Thoracic aorta (tissue), 2 donors: ENCODE measurements at regions not wholly inside any gene's neighbourhood (a gene's known extent, or its start where the extent isn't known, plus 50 kb on each side); places are given as distances from the start of the nearest gene placed in this dataset.

Experiments used
- ATAC-seq: fragments of 150-250 bp; one replicate; pipeline ENCODE4 v1.8.0; 2017; ENCODE audit warnings: low read depth; ENCODE audit not compliant: insufficient number of reproducible peaks, low FRiP score
- DNase-seq: peaks from one replicate; pipeline ENCODE4 v3.0.0-alpha.2; 2020; ENCODE audit warnings: low spot score
- H3K27ac ChIP-seq, 2 donors: fragments of 200-600 bp; sonication (generic); 1 replicate in 1 of 2; 2 replicates in 1 of 2; pipeline ENCODE4 v1.5.1; 2016; ENCODE audit warnings: mild to moderate bottlenecking in 2 of 2, moderate library complexity in 2 of 2
- H3K27me3 ChIP-seq: fragments of 200-600 bp; sonication (generic); replicated peaks from 2 replicates; pipeline ENCODE4 v1.6.0; 2016; ENCODE audit warnings: mild to moderate bottlenecking; ENCODE audit not compliant: insufficient read depth
- H3K36me3 ChIP-seq: fragments of 200-600 bp; sonication (generic); one replicate; pipeline ENCODE4 v1.5.1; 2016
- H3K4me1 ChIP-seq, 2 donors: fragments of 200-600 bp; sonication (generic); 1 replicate in 1 of 2; 2 replicates in 1 of 2; pipeline versions ENCODE4 v1.5.1 to v1.6.0; 2016; ENCODE audit warnings: low read depth in 2 of 2, mild to moderate bottlenecking in 1 of 2; ENCODE audit not compliant: control insufficient read depth in 1 of 2
- H3K4me3 ChIP-seq: fragments of 200-600 bp; sonication (generic); 2 replicates; pipeline ENCODE4 v1.5.1; 2016; ENCODE audit warnings: mild to moderate bottlenecking
- H3K9me3 ChIP-seq: fragments of 200-600 bp; sonication (generic); 2 replicates; pipeline ENCODE4 v1.5.1; 2016
- TF ChIP-seq, protein P1 (sequence below): fragments of 200-600 bp; sonication (generic); IDR thresholded peaks from one replicate; pipeline ENCODE4 v1.5.1; 2019; ENCODE audit warnings: antibody characterized with exemption

DNA sequence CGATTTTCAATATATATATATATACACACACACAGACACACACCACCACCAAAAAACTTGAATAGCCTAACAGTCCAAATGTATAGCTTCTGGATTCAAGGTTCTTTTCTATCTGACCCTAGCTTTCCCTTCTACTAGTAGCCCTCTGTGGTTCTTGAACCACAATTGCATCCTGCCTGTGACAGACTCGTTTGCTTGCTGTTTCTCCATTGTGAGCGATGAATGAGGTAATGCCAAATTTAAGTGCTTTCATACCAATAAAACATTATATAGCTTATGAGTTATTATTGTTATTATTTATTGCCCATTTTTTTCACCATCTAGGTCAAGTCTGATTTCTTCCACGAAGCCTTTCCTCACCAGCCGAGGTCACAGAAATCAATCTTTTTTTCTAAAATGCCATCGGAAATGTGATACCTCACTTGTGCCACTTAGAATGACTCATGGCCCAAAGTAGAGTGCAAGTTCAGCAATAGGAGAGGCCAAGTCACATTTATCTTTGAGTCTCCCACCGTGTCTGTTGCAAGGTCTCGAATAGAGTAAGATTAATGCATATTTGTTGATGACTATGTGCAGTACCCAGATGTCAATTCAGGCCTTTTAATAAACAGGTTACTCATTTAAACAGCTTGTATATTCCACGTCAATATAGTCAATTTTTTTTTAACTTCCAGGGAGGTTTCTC lies 1015.8 kb upstream of the SEL1L start:
- TF ChIP-seq, protein P1, sequence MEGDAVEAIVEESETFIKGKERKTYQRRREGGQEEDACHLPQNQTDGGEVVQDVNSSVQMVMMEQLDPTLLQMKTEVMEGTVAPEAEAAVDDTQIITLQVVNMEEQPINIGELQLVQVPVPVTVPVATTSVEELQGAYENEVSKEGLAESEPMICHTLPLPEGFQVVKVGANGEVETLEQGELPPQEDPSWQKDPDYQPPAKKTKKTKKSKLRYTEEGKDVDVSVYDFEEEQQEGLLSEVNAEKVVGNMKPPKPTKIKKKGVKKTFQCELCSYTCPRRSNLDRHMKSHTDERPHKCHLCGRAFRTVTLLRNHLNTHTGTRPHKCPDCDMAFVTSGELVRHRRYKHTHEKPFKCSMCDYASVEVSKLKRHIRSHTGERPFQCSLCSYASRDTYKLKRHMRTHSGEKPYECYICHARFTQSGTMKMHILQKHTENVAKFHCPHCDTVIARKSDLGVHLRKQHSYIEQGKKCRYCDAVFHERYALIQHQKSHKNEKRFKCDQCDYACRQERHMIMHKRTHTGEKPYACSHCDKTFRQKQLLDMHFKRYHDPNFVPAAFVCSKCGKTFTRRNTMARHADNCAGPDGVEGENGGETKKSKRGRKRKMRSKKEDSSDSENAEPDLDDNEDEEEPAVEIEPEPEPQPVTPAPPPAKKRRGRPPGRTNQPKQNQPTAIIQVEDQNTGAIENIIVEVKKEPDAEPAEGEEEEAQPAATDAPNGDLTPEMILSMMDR: no peak
- Histone ChIP-seq H3K36me3 (no peaks in the 10 kb centered on the region), H3K9me3 (no peaks in the 10 kb centered on the region), H3K4me1 (no peaks in the 10 kb centered on the region), H3K4me3 (no peak overlapping the region), H3K27me3 (no peaks in the 10 kb centered on the region), H3K27ac (no peak overlapping the region)
- ATAC-seq: no peak
- no peak for DNase-seq

GRCh38 chr14:82562881-82563280 lies 1029.2 kb upstream of the SEL1L start:
- no peaks in the 10 kb centered on the region for H3K27me3 ChIP-seq
- H3K36me3 ChIP-seq: no peaks in the 10 kb centered on the region
- no peaks in the 10 kb centered on the region for H3K4me1 ChIP-seq
- no peak overlapping the region for H3K27ac ChIP-seq
- no peak overlapping the region for H3K4me3 ChIP-seq
- ATAC-seq (no peak), DNase-seq (no peak)
- H3K9me3 ChIP-seq: no peaks in the 10 kb centered on the region
- TF ChIP-seq, protein P1: no peak

DNA sequence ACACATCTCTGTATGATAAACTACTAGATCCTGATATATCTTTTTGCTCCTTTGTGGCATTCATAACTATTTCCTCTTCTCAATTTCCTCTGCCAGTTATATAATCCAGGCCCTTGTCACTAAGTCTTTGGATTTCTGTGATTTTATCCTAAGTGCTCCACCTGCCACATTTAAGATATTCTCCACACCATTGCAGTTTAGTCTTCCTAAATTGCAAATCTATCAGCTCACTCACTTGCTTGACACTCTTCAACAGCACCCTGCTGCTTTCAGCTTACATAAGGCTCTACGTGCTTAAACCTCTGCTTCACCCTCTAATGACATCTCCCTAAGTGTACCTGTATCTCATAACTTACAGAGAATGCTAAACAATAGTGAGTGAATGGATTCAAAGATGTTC lies 1032.2 kb upstream of the SEL1L start:
- H3K4me3 ChIP-seq: no peak overlapping the region
- H3K4me1 ChIP-seq: no peaks in the 10 kb centered on the region
- TF ChIP-seq, protein P1: no peak
- DNase-seq (no peak), ATAC-seq (no peak)
- H3K9me3 ChIP-seq: no peaks in the 10 kb centered on the region
- no peak overlapping the region for H3K27ac ChIP-seq
- H3K27me3 ChIP-seq: no peaks in the 10 kb centered on the region
- no peaks in the 10 kb centered on the region for H3K36me3 ChIP-seq

DNA sequence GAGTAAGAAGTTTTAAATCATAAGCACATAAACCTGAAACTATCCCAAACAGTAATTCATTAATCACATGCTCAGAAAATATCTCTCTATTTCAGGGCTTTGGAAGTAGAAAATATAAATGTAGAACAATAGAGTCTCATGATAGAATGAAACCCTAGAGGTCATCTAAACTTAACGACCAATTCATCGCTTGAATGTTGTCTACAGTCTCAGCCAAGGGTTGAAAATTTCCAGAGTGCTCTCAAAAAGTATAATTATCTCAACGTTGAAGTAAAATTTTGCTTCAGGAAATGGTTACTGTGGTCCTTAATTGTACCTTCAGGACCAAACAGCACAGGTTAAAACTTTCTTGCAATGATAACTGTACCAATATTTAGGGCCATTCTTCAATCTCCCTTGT lies 1053.6 kb upstream of the SEL1L start:
- Histone ChIP-seq H3K9me3 (no peaks in the 10 kb centered on the region), H3K4me1 (no peaks in the 10 kb centered on the region), H3K4me3 (no peak overlapping the region), H3K27ac (no peak overlapping the region), H3K27me3 (no peaks in the 10 kb centered on the region), H3K36me3 (no peaks in the 10 kb centered on the region)
- ATAC-seq: no peak
- TF ChIP-seq, protein P1: no peak
- no peak for DNase-seq

DNA sequence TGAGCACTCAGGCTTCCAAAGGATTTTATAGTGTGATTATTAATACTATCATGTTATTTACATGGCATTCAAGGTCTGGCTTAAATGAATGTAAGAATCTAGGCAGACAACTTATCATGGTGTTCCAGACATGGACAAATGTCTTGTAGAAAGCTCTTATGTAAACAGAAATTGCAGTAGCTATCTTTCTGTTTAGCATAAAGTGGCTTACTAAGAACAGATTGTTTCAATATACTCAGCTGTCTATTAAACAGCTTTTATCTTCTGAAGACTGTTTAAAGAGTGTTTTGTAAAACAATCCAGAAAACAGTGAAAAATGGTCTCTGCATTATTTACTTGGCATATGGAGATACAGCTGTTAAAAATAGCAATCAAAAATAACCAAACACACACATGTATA lies 1061.8 kb upstream of the SEL1L start:
- Histone ChIP-seq H3K4me3 (no peak overlapping the region), H3K9me3 (no peaks in the 10 kb centered on the region)
- ATAC-seq: no peak

More for the DNA sequence above, 1061.8 kb upstream of the SEL1L start:
- no peaks in the 10 kb centered on the region for H3K4me1 ChIP-seq
- TF ChIP-seq, protein P1: no peak
- no peak overlapping the region for H3K27ac ChIP-seq
- no peak for DNase-seq
- H3K27me3 ChIP-seq: no peaks in the 10 kb centered on the region
- no peaks in the 10 kb centered on the region for H3K36me3 ChIP-seq
